GM06990 (cell line): ENCODE measurements at regions not wholly inside any gene's neighbourhood (a gene's known extent, or its start where the extent isn't known, plus 50 kb on each side); places are given as distances from the start of the nearest gene placed in this dataset.

ENCODE experiments used
- DNase-seq: peaks from one replicate; pipeline ENCODE4 v3.0.0-alpha.2; 2011; ENCODE audit not compliant: insufficient read length; ENCODE audit errors: extremely low read depth
- H3K27me3 ChIP-seq: replicated peaks from 2 replicates; pipeline ENCODE4 v1.6.0; 2011; ENCODE audit warnings: low read length; ENCODE audit not compliant: control insufficient read depth, insufficient read depth
- H3K36me3 ChIP-seq: 2 replicates; pipeline ENCODE4 v1.5.1; 2011; ENCODE audit warnings: low read length; ENCODE audit not compliant: control insufficient read depth, insufficient read depth
- H3K4me3 ChIP-seq: replicated peaks from 2 replicates; pipeline ENCODE4 v1.5.1; 2011; ENCODE audit warnings: low read depth, mild to moderate bottlenecking, control low read depth, low read length
- CTCF ChIP-seq: IDR thresholded peaks from 2 replicates; pipeline ENCODE4 v1.5.1; 2011; ENCODE audit warnings: low read length, control low read depth, mild to moderate bottlenecking, inconsistent platforms; ENCODE audit not compliant: insufficient read depth, poor library complexity, severe bottlenecking

GRCh38 chr11:109121173-109121932, 300.6 kb upstream of the C11orf87 start:
- no peak for DNase-seq
- H3K4me3 ChIP-seq: no peak overlapping the region
- TF ChIP-seq CTCF: no peak
- no peaks in the 10 kb centered on the region; the same call in 1 of the 2 replicates for H3K27me3 ChIP-seq
- H3K36me3 ChIP-seq: no peaks in the 10 kb centered on the region

- no peak for DNase-seq
- no peak for TF ChIP-seq CTCF
These were observed 297.9 kb upstream of the C11orf87 start for GRCh38 chr11:109123816-109124787.

GRCh38 chr11:109130910-109131309, 291.1 kb upstream of the C11orf87 start:
- TF ChIP-seq CTCF: no peak
- no peak for DNase-seq
- Histone ChIP-seq H3K4me3 (no peak overlapping the region), H3K27me3 (no peaks in the 10 kb centered on the region), H3K36me3 (no peaks in the 10 kb centered on the region)

More at GRCh38 chr11:109123816-109124787, 297.9 kb upstream of the C11orf87 start:
- Histone ChIP-seq H3K4me3 (no peak overlapping the region), H3K36me3 (no peaks in the 10 kb centered on the region), H3K27me3 (no peaks in the 10 kb centered on the region; the same call in 1 of the 2 replicates)

- TF ChIP-seq CTCF: no peak
- no peak for DNase-seq
- Histone ChIP-seq H3K4me3 (no peak overlapping the region), H3K27me3 (no peaks in the 10 kb centered on the region), H3K36me3 (no peaks in the 10 kb centered on the region)
These were observed 289.5 kb upstream of the C11orf87 start for GRCh38 chr11:109132539-109132938.

GRCh38 chr11:109133159-109133558, 288.8 kb upstream of the C11orf87 start:
- no peak for TF ChIP-seq CTCF
- Histone ChIP-seq H3K4me3 (no peak overlapping the region), H3K27me3 (no peaks in the 10 kb centered on the region), H3K36me3 (no peaks in the 10 kb centered on the region)
- DNase-seq: no peak
